Right atrium auricular region (tissue), 2 donors: ENCODE measurements at regions not wholly inside any gene's neighbourhood (a gene's known extent, or its start where the extent isn't known, plus 50 kb on each side); places are given as distances from the start of the nearest gene placed in this dataset.
"Not testable (repeated sequence)": the region's sequence is repeated elsewhere in the genome, so short reads cannot be mapped to it uniquely, and the experiment has no call there.

ENCODE experiments used
- DNase-seq: peaks from one replicate; pipeline ENCODE4 v3.0.0-alpha.2; 2019; ENCODE audit warnings: low spot score
- H3K27ac ChIP-seq, 2 donors: fragments of 200-600 bp; sonication (generic); 1 replicate in 1 of 2; 2 replicates in 1 of 2; pipeline ENCODE4 v1.5.1; 2016 to 2019
- H3K27me3 ChIP-seq, 2 donors: fragments of 200-600 bp; sonication (generic); one replicate each; pipeline versions ENCODE4 v1.5.1 to v1.6.0; 2017 to 2019
- H3K36me3 ChIP-seq: fragments of 200-600 bp; sonication (generic); one replicate; pipeline ENCODE4 v1.5.1; 2016
- H3K4me1 ChIP-seq, 2 donors: fragments of 200-600 bp; sonication (generic); one replicate each; pipeline versions ENCODE4 v1.5.1 to v1.6.0; 2017 to 2019
- H3K4me3 ChIP-seq, 2 donors: fragments of 200-600 bp; sonication (generic); 1 replicate in 1 of 2; 2 replicates in 1 of 2; pipeline ENCODE4 v1.5.1; 2017 to 2019; ENCODE audit warnings: mild to moderate bottlenecking in 1 of 2, moderate library complexity in 1 of 2
- H3K9me3 ChIP-seq, 2 donors: fragments of 200-600 bp; sonication (generic); one replicate each; pipeline ENCODE4 v1.5.1; 2019
- CTCF ChIP-seq, 2 donors: fragments of 200-600 bp; sonication (generic); IDR thresholded peaks; one replicate each; pipeline ENCODE4 v1.5.1; 2019; ENCODE audit warnings: antibody characterized with exemption in 2 of 2

DNA sequence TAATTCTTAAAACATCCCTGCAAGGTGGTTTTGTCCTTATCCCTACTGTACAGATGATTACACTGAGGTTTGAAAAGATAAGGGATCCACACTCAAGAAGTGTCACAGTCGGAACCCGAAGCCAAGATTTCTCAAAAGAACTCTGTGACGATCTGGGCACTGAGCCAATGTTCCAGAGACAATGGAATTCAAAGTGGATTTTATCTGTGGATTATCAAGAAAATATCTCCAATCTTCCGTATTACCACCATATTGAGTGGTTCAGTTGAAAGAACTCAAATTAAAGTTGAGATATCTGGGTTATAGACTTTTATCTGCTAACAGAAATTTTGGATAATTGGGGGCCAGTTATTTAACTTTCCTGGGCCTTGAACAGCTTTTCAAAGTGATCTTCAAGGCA lies 100.0 kb upstream of the GRAMD1B start:
- Histone ChIP-seq H3K9me3 (no peaks in the 10 kb centered on the region), H3K4me3 (no peak overlapping the region), H3K27me3 (no peaks in the 10 kb centered on the region), H3K4me1 (peaks cover 0 to 19% of the 10 kb centered on the region in 2 donors), H3K36me3 (no peaks in the 10 kb centered on the region), H3K27ac (peak overlapping the region; percentile 21 to 45)
- TF ChIP-seq CTCF (IDR thresholded peaks at IDR 0.05), result no peak
- DNase-seq, result no peak

DNA sequence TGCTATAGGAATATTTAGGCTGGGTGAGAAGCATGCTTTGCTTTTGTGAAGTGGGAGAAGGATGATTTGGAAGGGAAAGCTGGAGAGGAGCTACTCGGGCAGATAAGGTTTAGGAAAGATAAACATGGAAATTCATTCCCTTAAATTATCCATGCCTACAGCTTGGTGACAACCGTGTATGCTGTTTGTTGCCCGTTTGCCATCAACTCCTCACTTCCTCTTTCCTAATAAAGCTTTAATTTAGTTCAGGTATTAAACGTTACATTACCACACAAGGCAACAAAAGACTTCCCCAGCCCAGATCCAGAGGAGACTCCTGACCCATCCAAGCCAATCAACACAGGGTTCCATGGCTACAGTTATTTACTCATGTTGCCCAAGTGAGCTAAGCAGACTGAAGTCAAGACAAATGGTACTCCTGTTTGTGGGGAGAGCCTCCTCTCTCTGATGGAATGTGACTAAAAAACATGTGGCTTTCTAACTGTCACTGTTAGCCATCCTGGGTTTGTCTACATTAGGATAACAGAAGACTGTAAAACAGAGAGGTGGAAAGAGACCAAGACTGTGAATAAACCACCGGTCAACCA lies 101.7 kb upstream of the GRAMD1B start:
- Histone ChIP-seq H3K9me3 (no peaks in the 10 kb centered on the region), H3K27me3 (no peaks in the 10 kb centered on the region), H3K4me1 (peaks cover 0 to 19% of the 10 kb centered on the region in 2 donors), H3K4me3 (no peak overlapping the region), H3K36me3 (no peaks in the 10 kb centered on the region), H3K27ac (no peak overlapping the region)
- no peak for TF ChIP-seq CTCF (IDR thresholded peaks at IDR 0.05)
- no peak for DNase-seq

DNA sequence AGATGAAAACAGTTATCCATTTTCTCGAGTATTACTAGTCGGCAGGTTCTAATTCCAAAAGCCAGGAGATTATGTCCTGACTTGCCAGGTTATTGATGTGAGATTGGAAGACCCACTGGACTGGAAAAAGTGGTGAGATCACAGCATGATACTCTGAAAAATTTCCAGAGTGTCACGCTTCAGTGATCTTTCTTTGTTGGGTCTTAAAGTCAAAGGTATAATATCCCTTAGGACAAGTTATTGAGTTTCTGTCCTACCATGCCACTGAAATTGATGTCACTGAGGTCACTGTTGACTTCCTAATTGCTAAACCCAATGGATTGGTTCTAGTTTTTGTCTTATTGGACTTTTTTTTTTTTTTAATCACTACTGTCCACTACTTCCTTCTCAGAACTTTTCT lies 104.5 kb upstream of the GRAMD1B start:
- Histone ChIP-seq H3K4me1 (peaks cover 0 to 10% of the 10 kb centered on the region in 2 donors), H3K4me3 (no peak overlapping the region), H3K9me3 (no peaks in the 10 kb centered on the region), H3K27ac (no peak overlapping the region), H3K27me3 (no peaks in the 10 kb centered on the region), H3K36me3 (no peaks in the 10 kb centered on the region)
- TF ChIP-seq CTCF (IDR thresholded peaks at IDR 0.05), result no peak
- no peak for DNase-seq

DNA sequence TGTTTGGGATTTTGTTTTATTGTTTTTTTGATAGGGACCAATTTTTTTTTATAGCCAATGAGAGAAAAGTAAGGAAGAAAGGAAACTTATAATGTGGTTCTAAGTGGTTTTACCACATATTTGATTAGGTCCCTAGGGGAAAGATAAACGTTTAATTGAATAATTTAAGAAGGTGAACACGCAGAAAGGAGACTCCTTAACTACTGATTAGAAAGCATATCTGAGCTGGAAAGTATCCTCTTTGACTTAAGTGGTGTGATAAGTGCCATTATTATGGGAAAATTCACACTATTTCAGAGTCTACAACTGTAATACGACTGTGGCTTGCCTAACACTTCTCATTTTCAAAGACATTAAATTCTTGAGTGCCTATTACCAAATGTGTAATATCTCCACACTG lies 106.5 kb upstream of the GRAMD1B start:
- no peak for TF ChIP-seq CTCF (IDR thresholded peaks at IDR 0.05)

DNA sequence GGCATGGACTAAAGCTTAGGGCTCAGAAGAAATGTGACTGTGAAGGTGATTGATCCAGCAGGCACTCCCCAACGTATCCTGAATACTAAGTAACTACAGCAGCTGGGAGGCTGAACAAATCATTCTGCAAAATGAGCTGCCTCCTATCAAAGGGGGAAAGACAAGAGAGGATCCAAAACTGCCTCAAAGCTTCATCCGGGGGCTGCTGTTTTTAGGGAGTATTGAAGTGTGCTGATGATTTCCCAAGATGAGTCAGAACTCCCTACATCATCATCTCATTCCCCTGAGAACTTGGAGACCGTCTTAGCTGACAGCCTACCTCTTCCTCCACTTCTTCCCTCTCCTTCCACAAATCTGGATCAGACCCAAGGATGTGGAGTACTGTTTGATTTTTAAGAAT lies 108.4 kb upstream of the GRAMD1B start:
- TF ChIP-seq CTCF (IDR thresholded peaks at IDR 0.05), result no peak
- H3K4me1 ChIP-seq, result no peaks in the 10 kb centered on the region
- H3K4me3 ChIP-seq, result no peak overlapping the region
- no peaks in the 10 kb centered on the region for H3K27me3 ChIP-seq
- no peaks in the 10 kb centered on the region for H3K36me3 ChIP-seq
- H3K9me3 ChIP-seq, result no peaks in the 10 kb centered on the region
- no peak overlapping the region for H3K27ac ChIP-seq
- no peak for DNase-seq

More for the DNA sequence above, 106.5 kb upstream of the GRAMD1B start:
- no peak overlapping the region for H3K27ac ChIP-seq
- no peaks in the 10 kb centered on the region for H3K36me3 ChIP-seq
- no peak for DNase-seq
- H3K4me1 ChIP-seq, result no peaks in the 10 kb centered on the region
- no peaks in the 10 kb centered on the region for H3K27me3 ChIP-seq
- no peaks in the 10 kb centered on the region for H3K9me3 ChIP-seq
- H3K4me3 ChIP-seq, result no peak overlapping the region

- DNase-seq, result no peak
- no peaks in the 10 kb centered on the region for H3K27me3 ChIP-seq
- H3K36me3 ChIP-seq, result no peaks in the 10 kb centered on the region
- no peak overlapping the region for H3K27ac ChIP-seq
- no peak for TF ChIP-seq CTCF (IDR thresholded peaks at IDR 0.05)
- no peak overlapping the region for H3K4me3 ChIP-seq
- no peaks in the 10 kb centered on the region for H3K9me3 ChIP-seq
- H3K4me1 ChIP-seq, result peaks cover 0 to 13% of the 10 kb centered on the region in 2 donors
Observed at GRCh38 chr11:123318623-123319022, 111.4 kb upstream of the GRAMD1B start.

DNA sequence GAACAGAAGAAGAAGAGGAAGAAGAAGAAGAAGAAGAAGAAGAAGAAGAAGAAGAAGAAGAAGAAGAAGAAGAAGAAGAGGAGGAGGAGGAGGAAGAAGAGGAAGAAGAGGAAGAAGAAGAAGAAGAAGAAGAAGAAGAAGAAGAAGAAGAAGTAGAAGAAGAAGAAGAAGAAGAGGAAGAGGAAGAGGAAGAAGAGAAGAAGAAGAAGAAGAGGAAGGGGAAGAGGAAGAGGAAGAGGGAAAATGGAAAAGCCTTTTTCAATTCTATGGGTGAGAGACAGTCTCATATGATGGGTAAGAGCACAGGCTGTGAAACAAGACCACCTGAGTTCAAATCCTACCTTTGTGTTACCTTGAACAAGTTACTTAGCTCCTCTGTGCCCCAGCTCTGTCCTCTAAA lies 111.9 kb upstream of the GRAMD1B start:
- H3K4me1 ChIP-seq, result peaks cover 0 to 18% of the 10 kb centered on the region in 2 donors
- H3K27ac ChIP-seq, H3K9me3 ChIP-seq, H3K4me3 ChIP-seq, H3K27me3 ChIP-seq, H3K36me3 ChIP-seq, DNase-seq: not testable (repeated sequence)
